Brain microvascular endothelial cell (primary cell): ENCODE measurements at regions not wholly inside any gene's neighbourhood (a gene's known extent, or its start where the extent isn't known, plus 50 kb on each side); places are given as distances from the start of the nearest gene placed in this dataset.

Source experiments
- DNase-seq: peaks from one replicate; pipeline ENCODE4 v3.0.0-alpha.2; 2020
- H3K27ac ChIP-seq: fragments of 250-450 bp; sonication (Bioruptor Pico); 2 replicates; pipeline ENCODE4 v1.5.1; 2020; ENCODE audit warnings: mild to moderate bottlenecking, moderate library complexity
- H3K27me3 ChIP-seq: fragments of 250-450 bp; sonication (Bioruptor Pico); replicated peaks from 2 replicates; pipeline ENCODE4 v1.5.1; 2020; ENCODE audit warnings: mild to moderate bottlenecking
- H3K36me3 ChIP-seq: fragments of 250-450 bp; sonication (Bioruptor Pico); replicated peaks from 2 replicates; pipeline ENCODE4 v1.5.1; 2020; ENCODE audit warnings: mild to moderate bottlenecking
- H3K4me3 ChIP-seq: 2 replicates; pipeline ENCODE4 v1.5.1; 2011; ENCODE audit warnings: low read depth, mild to moderate bottlenecking, control low read depth, low read length, moderate library complexity
- in situ Hi-C: cut with HindIII; loops from 2 replicates; pipeline ENCODE4 v1.10.0; 2017; ENCODE audit warnings: low sequenced_read_pairs, low pct_ligation_motif_present
- TF ChIP-seq, protein P1 (sequence below): IDR thresholded peaks from 2 replicates; pipeline ENCODE4 v1.5.1; 2011; ENCODE audit warnings: low read depth, mild to moderate bottlenecking, moderate library complexity, low read length, control low read depth, inconsistent platforms; ENCODE audit errors: missing control alignments

DNA sequence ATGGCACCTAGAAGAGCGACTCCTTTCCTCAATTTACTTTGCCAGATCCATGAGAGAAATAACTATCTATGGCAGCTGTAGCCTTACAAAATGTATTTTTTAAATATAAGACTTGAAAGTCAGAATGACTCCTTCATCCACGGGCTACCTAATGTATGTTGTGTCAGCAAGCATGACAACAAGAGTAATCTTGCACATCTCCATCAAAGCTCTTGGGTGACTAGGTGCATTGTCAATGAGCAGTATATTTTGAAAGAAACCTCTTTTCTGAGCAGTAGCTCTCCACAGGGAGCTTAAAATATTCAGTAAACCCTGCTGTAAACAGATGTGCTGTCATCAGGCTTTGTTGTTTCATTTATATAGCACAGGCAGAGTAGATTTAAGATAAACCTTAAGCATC lies 757.2 kb upstream of the PHF14 start:
- H3K4me3 ChIP-seq = no peak overlapping the region
- TF ChIP-seq, protein P1, sequence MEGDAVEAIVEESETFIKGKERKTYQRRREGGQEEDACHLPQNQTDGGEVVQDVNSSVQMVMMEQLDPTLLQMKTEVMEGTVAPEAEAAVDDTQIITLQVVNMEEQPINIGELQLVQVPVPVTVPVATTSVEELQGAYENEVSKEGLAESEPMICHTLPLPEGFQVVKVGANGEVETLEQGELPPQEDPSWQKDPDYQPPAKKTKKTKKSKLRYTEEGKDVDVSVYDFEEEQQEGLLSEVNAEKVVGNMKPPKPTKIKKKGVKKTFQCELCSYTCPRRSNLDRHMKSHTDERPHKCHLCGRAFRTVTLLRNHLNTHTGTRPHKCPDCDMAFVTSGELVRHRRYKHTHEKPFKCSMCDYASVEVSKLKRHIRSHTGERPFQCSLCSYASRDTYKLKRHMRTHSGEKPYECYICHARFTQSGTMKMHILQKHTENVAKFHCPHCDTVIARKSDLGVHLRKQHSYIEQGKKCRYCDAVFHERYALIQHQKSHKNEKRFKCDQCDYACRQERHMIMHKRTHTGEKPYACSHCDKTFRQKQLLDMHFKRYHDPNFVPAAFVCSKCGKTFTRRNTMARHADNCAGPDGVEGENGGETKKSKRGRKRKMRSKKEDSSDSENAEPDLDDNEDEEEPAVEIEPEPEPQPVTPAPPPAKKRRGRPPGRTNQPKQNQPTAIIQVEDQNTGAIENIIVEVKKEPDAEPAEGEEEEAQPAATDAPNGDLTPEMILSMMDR = no peak
- no peaks in the 10 kb centered on the region for H3K27me3 ChIP-seq
- DNase-seq = no peak
- H3K36me3 ChIP-seq = no peaks in the 10 kb centered on the region
- in situ Hi-C loops = no loop called here
- no peak overlapping the region for H3K27ac ChIP-seq

DNA sequence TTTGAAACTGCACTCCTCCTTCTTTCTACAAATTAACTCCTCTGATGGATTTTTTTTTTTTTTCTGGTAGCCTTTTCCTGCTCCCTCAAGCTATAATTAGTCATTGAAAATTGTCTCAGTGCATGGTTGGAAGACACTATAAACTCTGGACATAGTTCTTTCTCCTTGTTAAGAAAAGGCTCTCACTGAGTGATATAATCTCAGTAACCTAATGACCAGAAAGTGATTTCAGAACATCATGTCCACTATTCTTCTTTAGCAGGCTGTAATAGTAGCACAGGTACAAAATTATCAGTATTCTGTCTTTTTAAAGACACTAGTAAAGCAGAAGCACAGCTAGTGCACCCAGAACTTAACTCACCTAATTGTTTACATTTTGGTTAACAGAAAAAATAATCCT lies 752.6 kb upstream of the PHF14 start:
- H3K36me3 ChIP-seq = no peaks in the 10 kb centered on the region
- no peak overlapping the region for H3K4me3 ChIP-seq
- no peaks in the 10 kb centered on the region for H3K27me3 ChIP-seq
- in situ Hi-C loops = no loop called here
- DNase-seq = no peak
- no peak overlapping the region for H3K27ac ChIP-seq
- TF ChIP-seq, protein P1 = no peak

DNA sequence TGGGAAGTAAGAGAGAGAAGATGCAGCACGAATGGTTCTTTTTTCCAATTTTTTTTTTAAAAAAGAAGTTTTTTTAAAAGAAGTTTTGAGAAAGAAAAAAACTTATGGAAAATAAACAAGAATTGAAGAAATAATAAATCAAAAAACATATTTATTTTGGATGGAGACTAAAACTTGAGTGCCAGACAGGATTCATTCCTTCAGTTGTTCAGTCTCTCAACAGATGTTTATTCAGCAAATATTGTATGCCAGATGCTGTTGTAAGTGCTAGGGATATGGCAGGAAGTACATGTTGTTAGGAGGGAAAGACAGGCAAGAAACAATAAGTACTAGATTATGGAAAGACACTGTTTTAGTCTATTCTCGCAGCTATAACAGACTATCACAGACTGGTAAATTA lies 750.7 kb upstream of the PHF14 start:
- Histone ChIP-seq H3K27me3 (no peaks in the 10 kb centered on the region), H3K27ac (no peak overlapping the region), H3K4me3 (no peak overlapping the region), H3K36me3 (no peaks in the 10 kb centered on the region)
- TF ChIP-seq, protein P1 = no peak
- DNase-seq = no peak
- in situ Hi-C loops = no loop called here

DNA sequence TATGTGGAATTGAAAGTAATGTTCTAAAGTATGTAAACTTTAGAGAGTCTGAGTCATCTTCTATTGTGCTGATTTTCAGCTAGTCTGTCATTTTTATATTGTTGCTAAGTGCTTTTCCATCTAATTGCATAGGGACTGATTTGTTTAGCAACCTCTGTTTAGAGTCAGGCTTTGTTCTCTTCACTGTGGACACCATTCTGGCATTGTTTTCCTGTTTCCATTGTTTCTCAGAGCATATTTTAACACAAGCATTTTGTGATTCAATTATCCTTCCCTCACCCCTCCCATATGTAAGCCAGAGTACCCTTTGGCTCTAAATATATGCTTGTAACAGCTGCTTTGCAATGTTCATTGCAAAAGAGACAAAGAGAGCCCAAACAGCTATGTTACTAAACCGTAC lies 748.4 kb upstream of the PHF14 start:
- no peak for DNase-seq
- in situ Hi-C loops = no loop called here
- TF ChIP-seq, protein P1 = no peak
- H3K27ac ChIP-seq = no peak overlapping the region
- H3K36me3 ChIP-seq = no peaks in the 10 kb centered on the region
- no peak overlapping the region for H3K4me3 ChIP-seq
- H3K27me3 ChIP-seq = no peaks in the 10 kb centered on the region

DNA sequence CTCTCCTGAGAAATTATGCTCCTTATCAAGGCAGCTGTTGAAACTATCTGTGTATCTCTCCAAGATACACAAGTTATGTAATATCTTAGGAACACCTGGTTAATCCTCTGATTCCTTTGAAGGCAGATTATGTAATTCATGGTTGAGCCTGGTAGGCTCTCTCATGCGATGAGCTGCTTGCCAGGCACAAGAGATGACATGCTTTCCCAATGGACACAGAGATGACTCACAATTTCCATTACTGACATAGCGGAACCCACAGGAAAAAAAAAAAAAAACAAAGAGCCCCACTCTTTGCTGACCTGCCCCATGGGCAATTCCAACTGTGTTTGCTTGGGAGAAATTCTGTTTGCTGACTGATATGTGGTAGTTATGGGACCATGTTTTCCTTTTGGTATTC lies 736.4 kb upstream of the PHF14 start:
- Histone ChIP-seq H3K36me3 (no peaks in the 10 kb centered on the region), H3K27ac (peak overlapping the region; percentile 46), H3K27me3 (no peaks in the 10 kb centered on the region), H3K4me3 (no peak overlapping the region)
- TF ChIP-seq, protein P1 = no peak
- in situ Hi-C loops = no loop called here
- DNase-seq = peak; percentile 89

DNA sequence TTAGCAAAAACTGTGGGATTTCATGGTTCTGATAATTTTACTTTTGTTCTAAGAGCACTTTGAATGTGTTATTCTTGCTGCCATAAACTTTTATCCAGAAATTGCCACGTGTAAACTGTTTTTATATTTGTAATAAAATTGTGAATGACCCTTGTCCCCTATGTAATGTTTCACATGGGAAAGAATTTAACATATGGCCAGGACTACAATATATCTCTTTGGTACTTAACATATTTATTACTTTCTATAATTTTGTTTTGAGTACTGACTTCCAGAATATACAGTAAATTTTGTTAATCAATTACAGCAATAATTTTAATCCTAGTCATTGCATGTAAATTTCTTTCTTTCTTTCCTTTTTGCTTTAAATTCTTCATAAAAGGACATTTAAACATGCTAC lies 735.0 kb upstream of the PHF14 start:
- TF ChIP-seq, protein P1 = no peak
- H3K27ac ChIP-seq = no peak overlapping the region
- H3K4me3 ChIP-seq = no peak overlapping the region
- no peak for DNase-seq
- no peaks in the 10 kb centered on the region for H3K36me3 ChIP-seq
- in situ Hi-C loops = no loop called here
- H3K27me3 ChIP-seq = no peaks in the 10 kb centered on the region
